GM21381 (cell line): ENCODE measurements at regions not wholly inside any gene's neighbourhood (a gene's known extent, or its start where the extent isn't known, plus 50 kb on each side); places are given as distances from the start of the nearest gene placed in this dataset.
"Not testable (repeated sequence)": the region's sequence is repeated elsewhere in the genome, so short reads cannot be mapped to it uniquely, and the experiment has no call there.

ENCODE experiments used
- ATAC-seq: cut with Tn5 transposase; IDR thresholded peaks from one replicate; pipeline ENCODE4 v1.9.1; 2021; ENCODE audit warnings: mild to moderate bottlenecking, moderate library complexity; ENCODE audit not compliant: unreplicated experiment

DNA sequence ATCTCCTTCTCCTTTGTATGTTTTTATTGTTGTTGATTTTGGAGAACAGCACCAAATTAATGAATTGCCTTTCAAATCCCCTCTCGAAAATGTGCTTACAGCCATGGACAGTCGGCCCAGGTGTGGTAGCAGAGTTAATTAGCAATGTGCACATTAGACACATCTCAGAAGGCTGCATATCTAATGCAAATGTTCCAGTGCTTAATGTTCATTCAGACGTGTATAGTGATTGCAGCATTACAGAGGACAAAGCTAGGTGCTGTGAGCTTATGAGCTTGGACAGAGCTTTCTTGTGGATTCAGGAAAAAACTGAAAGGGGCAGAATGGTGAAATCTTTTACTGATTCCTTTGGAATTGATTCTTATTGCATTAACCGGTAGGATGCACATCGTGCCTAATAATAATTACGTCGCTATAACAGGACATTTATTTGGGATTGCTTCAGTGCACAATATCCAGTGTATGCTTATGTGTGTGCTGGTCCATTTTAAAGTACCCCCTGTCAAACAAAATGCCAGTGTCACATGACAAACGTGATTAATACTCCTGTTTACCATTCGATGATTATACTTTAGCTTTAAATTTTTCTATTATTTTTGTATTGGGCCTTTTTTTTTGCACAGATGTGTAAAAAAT lies 552.9 kb upstream of the EPHA5 start:
- ATAC-seq = no peak

DNA sequence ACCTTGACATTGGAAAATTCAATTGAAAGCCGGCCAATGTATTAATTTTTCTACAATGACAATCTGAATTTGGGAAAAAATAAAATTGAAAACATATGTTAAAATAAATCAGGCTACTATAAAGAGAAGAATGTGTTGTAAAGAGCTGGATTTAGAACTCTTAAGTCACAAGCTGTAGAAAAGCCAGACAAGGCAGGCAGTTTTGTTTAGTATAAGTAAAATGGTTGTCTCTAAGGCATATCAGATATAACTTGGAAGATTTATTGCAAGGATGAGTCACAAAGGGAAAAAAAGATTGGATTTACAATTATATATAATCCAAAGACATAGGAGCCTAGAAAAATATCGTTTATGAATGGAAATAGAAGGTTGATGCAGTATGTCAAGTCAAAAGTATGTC lies 549.1 kb upstream of the EPHA5 start:
- ATAC-seq = no peak

DNA sequence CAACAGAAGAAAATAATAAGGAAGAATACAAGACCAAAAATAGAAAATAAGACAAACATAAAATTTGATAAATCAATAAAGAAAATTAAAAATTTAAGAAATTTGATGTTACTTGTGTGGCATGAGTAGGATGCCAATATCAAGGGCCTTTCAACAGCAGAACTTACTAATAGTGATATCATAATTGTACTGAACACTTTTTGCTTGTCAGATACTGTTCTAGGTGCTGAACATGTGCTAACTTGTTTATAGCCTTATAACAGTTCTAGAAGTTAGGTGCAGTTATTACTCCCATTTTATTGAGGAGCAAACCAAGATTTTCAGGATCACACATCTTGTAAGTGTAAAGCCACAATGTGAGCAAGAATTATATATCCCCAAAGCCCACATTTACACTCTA lies 546.0 kb upstream of the EPHA5 start:
- ATAC-seq = no peak

DNA sequence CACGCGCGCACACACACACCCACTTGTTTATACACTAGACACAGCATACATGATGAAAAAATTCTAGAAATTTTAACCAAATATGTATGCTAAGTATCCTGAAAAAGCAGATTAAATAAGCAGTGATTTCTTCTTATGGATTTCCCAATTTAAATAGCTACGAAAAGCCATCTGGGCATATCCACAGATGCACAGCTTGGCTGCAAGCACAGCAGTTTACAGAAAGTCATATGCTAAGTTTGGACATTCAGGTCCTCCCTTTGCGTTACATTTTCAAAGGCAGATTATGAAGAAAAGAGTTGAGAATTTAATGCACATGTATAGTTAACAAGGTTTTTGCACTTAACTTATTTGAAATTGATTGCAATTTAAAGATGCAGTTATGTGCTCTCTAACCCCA lies 542.2 kb upstream of the EPHA5 start:
- ATAC-seq = no peak

DNA sequence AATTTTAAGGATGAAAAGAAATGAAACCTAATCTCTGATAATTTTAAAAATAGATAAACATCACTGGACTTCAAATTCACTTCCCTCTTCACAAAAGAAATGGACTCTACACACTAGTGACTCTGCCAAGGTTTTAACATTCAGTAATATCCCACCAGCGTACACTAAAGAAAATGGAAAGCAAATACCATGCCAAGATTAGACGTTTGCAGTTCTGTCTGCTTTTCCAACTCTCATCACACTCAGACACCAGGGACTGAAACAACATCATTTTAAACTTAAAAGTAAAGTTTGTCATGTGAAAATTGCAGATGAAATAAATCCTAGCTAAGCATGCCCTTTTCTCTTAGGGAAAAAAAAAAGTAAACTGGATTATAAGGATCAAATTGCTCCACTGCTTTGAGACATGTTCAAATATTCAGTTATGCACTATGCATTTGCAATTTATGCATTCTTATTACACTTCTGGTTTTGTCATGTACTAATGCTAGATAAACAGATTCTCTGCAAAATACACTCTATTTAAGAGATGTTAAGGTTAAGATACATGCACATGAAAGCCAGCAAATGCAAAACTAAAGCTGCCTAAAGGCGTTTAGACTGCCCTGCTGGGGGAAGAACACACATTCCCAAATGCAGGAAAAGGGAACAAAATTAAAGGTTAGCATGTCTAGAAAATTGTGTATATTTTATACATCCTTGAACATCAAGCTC lies 534.4 kb upstream of the EPHA5 start:
- ATAC-seq = no peak

DNA sequence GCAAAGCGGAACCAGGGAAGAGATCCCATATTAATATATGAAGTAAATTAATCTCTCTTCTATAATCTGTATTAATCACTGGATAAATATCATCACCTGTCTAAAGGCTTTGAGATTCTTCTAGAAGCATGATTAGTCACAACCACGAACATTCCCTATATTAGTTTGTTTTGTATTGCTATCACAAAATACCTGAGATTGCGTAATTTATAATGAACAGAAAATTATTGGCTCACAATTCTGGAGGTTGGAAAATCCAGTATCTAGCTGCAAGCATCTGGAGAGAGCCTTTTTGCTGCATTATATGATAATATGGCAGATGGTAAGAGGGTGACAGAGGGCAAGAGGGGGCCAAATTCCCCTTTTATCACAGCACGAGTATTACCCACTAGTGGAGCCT lies 532.6 kb upstream of the EPHA5 start:
- ATAC-seq = no peak

DNA sequence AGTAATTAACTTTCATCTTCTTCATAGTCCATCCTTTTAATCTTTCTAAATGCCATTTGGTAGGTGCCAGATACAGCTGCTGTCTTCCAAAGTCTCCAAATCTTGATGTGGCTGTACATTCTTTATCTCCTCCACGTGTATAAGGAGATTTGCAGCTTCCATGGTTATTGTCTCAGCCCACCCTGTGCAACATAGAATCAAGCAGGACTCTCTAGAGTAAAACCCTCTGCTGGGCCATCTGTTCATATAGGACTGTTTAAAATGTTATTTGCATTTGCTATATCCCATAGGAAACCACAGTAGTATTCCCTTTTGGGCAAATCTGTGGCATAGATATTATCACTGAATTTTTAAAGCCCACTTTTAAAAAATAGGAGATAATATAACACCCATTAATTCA lies 527.2 kb upstream of the EPHA5 start:
- no peak for ATAC-seq

DNA sequence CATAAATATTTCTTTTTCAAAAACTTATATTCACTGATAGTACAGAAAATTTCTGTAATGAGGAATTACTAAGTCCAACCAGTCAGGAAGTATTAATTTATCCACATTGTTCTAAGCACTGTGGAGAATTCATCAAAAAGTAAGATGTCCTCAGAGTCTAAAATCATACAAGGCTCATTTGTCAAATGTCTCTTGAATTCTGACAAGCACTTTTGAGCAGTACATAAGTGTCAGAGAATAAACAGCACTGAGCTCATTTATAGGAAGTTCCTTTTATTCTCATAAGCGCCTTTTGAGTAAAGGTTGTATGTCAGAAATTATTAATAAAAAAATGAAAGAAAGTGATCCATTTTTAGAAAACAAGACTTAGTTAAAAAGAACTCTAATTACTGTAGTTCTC lies 523.2 kb upstream of the EPHA5 start:
- no peak for ATAC-seq

DNA sequence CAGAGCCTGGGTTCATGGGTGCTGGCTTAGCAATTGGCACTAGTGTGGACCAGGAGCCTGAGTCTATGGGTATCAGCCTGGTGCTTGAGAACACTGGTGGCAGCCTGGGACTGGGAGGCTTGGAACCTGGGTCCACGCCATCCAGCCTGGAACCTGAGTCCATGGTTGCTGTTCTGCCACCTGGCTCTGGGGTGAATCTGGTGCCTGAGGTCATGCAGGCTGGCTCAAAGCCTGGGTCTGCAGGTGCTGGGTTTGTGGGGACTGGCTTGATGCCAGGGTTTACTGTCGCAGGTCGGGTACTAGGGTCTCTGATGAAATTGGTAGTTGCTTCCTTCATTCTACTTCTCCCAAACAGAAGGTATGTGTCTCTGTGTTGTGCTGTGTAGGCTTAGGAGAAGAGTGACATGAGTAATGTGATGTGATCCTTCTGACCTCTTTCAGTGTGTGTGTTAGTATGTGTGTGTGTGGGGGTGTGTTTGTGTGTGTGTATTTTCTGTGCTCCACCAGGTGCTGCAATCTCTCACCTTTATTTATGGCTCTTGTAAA lies 517.0 kb upstream of the EPHA5 start:
- ATAC-seq = no peak

DNA sequence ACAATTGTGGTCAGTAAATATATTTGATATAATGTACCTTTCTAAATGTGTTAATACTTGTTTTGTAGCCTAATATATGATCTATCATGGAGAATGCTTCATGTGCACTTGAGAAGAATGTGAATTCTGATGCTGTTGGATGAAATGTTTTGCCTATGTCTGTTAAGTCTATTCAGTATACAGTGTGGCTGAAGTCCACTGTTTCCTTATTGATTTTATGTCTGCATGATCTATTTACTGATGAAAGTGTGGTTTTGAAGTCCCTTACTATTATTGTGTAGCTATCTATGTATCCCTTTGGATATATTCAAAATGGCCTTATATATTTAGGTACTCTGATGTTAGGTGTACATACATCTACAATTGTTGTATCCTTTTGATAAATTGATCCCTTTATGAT lies 515.8 kb upstream of the EPHA5 start:
- ATAC-seq = no peak

DNA sequence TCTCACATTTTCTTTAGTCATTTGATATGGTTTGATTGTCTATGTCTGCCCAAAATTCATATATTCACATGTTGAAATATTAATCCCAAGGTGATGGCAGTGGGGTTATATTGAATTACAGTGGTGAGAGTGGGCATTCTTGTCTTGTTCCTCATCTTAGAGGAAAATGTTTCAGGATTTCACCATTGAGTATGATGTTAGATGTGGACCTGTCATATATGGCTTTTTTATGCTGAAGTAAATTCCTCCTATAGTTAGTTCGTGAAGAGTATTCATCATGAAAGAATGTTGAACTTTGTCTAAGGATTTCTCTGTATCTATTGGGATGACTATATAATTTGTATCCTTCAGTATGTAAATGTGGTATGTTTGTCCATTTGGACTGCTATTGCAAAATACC lies 512.3 kb upstream of the EPHA5 start:
- ATAC-seq = no peak

DNA sequence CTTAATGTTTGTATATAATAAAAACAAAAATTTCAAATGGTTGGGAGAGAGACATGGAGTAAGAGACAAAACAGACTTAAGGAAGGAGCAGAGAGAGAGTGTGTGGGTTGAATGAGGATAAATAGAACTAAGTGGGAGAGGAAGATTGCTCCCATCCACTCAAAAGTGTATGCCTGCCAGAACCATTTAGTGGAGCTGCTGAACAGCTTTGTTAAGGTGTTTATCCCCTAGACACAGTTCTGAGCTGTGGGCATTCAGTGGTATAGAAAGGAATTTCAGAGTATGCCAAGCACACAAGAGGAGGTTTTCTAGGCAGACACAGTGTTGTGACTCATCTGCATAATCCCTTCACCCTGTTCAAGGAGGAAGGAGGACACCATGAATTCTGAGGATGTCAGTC lies 508.6 kb upstream of the EPHA5 start:
- no peak for ATAC-seq

DNA sequence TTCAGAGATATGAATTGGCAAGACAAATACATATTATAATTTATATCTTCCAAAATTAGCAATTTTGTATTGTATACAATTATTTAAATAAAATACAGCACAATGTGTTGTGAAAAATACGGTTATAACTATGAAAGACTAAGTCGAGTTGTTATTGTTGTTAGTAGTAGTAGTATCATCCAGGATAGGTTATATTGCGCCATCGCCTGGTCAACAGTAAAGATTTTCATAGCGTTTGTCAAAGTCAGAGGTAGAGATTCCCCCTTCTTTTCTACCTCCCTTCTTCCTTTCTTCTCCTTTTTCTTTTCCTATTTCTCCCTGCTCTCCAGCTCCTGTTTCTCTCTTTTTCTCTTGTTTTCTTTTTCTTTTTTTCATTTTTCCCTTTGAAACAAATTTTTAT lies 499.1 kb upstream of the EPHA5 start:
- no peak for ATAC-seq

DNA sequence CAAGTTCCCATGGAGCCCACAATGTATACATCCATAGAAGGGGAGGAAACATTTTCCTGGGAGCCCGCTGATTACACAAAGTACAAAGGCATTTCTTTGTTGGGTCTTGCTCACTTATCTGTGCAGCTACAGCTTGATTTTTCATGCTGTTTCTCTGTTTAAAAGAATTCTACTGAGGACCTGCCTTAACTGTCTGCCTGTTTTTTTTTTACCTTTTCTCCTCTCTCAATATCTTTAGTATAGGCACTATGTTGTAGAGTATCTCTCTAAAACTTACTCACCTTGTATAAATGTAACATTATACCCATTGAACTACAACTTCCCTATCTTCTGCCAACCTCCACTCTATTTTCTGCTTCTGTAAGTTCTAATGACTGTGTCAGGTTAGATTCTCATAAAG lies 494.6 kb upstream of the EPHA5 start:
- ATAC-seq = no peak

DNA sequence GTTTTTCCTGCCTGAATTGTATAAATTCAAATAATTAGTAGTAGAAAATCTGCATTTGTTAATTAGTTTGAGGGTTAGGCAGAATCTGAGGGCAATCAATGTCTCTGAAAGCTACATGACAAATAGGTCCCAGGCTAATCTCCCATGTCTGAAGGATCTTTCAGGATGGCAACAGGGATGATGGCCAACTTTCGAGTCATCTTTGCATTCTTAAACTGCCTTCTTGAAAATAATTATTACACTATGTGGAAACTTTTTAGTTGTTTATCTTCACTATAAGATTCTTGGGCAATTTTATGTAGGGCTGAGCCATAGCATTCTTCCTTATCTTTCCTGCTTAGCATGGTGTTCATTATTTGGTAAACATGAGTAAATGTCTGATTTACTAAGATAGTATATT lies 490.3 kb upstream of the EPHA5 start:
- ATAC-seq = no peak

DNA sequence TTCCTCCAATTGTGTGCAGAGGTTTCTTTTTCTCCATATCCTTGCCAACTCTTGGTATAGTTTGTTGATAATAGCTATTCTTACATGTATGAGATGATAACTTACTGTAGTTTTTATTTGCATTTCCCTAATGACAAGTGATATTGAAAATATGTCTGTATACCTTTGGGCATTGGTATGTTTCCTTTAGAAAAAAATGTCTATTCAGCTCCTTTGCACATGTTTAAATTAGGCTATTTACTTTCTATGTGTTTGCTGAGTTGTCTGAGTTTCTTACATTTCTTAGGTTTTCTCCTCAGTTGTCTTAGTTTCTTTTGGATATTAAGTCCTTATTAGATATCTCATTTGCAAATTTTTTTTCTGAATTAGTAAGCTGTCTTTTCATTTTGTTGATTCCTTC lies 487.3 kb upstream of the EPHA5 start:
- no peak for ATAC-seq

DNA sequence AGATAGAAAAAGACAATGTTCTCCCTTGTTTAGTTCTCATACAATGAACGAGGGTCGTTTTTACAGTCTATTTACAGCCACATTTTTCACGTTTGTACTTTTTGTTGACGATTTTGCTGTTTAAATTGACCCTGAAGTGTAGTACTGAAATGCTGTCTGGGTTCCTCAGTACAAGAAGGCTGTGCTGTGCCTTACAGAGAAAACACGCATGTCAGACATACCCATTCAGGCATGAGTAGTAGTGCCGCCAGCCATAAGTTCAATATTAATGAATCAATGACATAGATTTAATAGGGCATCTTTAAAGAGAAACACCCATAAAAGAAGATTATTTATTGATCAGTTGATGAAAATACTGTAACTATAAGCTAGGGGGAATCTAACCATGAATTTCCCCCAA lies 459.8 kb upstream of the EPHA5 start:
- no peak for ATAC-seq

DNA sequence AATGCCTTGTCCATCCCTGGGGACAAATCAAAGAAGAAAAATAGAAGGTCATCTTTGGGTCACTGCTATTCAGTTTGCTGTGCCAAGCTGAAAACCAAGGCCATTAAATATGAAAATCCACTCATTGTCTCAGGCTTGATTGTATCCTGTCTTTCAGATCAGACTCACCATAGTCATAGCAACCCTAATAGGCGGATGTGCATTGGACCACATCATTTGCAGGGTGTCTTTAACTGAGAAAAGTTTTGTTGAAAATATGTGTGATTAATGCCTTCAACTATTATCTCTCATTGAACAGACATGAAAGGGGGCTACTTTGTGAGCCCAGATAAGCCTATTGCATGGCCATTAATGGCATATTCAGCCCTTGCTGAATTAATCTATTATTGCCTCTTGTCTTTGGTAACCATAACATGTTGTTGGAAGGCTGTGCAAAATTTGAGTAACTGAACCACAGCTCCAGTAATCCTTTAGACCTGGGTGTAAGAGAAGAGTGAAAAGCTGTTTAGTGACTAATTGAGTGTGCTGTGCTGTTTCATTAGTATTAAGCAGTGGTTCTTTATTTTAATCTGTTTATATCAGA lies 453.6 kb upstream of the EPHA5 start:
- no peak for ATAC-seq

DNA sequence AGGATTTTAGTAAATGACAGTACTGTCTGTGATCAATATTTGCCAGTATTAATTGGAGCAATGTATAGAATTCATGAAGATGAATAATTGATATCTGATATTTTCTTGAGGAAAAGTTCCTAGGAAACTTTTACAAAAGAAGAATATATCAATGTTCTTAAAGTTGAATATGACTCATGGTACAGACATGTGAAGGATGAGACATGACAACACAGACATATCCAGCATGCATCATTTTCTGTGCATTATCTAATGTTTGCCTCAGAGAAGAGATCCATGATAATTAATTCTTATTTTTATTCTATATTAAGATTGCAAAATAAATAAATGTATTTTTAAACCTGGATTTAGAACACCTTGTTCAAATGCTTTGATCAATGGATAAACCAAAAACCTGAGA lies 452.9 kb upstream of the EPHA5 start:
- ATAC-seq = no peak

DNA sequence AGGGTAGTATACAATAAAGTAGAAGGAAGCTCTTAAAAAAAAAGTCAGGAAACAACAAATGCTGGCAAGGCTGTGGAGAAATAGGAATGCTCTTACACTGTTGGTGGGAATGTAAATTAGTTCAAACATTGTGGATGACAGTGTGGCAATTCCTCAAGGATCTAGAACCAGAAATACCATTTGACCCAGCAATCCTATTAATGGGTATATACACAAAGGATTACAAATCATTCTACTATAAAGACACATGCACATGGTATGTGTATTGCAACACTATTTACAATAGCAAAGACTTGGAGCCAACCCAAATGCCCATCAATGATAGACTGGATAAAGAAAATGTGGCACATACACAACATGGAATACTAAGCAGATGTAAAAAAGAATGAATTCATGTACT lies 444.9 kb upstream of the EPHA5 start:
- ATAC-seq = not testable (repeated sequence)

DNA sequence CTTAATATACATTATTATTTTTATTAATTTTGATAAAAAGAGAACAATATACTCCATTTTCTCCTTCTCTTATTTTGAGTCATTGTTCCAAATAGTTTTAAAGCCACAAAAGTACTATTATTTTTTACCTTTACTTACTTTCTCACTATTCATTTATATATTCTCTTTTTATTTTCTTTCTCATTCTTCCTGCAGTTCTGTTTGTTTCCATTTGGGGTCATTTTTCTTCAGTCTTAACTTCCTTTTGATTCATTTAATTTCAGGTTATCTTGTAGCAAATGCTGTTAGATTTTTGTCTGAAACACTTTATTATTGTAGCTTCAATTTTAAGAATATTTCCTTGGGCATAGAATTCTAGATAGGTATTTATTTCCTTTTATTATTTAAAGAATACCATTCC lies 438.6 kb upstream of the EPHA5 start:
- ATAC-seq = no peak

DNA sequence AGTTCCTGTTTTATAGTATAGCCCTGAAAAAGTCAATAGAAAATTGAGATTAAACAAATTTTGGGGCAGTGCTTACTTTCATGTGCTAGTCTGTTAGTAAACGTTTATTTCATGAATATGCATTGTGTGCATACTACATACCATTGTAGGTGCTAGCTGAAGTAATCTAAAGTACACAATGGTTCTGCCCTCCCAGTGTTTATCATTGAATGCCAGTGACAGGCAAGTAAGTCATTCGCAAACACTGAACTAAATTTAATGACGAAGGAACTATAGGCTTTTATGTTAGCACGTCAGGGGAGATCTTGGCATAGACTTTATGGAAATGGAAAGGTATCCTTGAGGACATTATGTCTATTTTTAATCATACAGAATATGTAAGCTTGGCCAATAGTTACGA lies 426.9 kb upstream of the EPHA5 start:
- no peak for ATAC-seq
